ENCODE measurements at regions not wholly inside any gene's neighbourhood (a gene's known extent, or its start where the extent isn't known, plus 50 kb on each side); places are given as distances from the start of the nearest gene placed in this dataset.

DNA sequence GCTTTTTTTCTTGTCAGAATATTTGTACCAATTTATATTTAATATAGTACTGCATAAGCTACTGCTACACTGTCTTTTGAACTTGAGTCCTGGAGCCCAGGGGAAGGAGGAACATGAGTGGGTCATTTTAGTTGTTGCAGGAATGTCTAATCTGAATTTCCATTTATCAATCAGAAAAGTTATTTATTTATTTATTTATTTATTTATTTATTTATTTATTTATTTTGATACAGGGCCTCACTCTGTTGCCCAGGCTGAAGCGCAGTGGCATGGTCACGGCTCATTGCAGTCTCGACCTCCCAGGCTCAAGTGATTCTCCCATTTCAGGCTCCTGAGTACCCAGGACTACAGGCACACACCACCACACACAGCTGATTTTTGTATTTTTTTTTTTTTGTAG, 712.6 kb downstream of the NR2F1-AS1 start:
- no peak overlapping the region for H3K27ac ChIP-seq (ENCODE audit: low read depth, low read length)
- H3K4me3 ChIP-seq (ENCODE audit: low read depth, low read length), result no peak overlapping the region
- H3K27me3 ChIP-seq (ENCODE audit: insufficient read depth, low read length), result no peaks in the 10 kb centered on the region
- H3K4me1 ChIP-seq (ENCODE audit: control insufficient read depth, insufficient read depth, low read length, unreplicated experiment), result no peaks in the 10 kb centered on the region
- H3K36me3 ChIP-seq (ENCODE audit: insufficient read depth, low read length), result no peaks in the 10 kb centered on the region; the same call in 1 of the 2 replicates
- no peak overlapping the region for H2AFZ ChIP-seq (ENCODE audit: low read length, unreplicated experiment)
- no peaks in the 10 kb centered on the region for H3K79me2 ChIP-seq (ENCODE audit: control insufficient read depth, insufficient read depth, low read length, unreplicated experiment)

DNA sequence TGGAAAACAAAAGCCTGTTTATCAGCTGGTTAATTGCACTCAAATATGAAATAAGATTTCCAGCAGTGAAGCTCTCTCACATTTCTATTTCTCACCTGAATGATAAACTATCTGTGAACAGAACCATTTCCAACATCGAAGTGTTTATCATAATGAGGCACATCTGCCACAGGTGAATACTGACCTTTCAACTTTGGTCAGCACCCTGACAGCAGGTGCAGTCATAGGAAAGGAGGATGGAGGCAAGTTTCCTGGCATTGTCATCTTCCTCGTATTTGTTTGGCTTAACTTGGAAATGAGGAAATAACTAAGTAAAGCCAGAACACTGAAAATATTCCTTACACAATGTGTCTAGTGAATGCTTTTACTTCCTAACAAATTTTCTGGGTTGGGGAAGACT, 716.4 kb downstream of the NR2F1-AS1 start:
- Histone ChIP-seq H2AFZ (ENCODE audit: low read length, unreplicated experiment) (no peak overlapping the region), H3K4me3 (ENCODE audit: low read depth, low read length) (no peak overlapping the region), H3K36me3 (ENCODE audit: insufficient read depth, low read length) (no peaks in the 10 kb centered on the region), H3K4me1 (ENCODE audit: control insufficient read depth, insufficient read depth, low read length, unreplicated experiment) (no peaks in the 10 kb centered on the region), H3K27me3 (ENCODE audit: insufficient read depth, low read length) (no peaks in the 10 kb centered on the region), H3K27ac (ENCODE audit: low read depth, low read length) (no peak overlapping the region), H3K79me2 (ENCODE audit: control insufficient read depth, insufficient read depth, low read length, unreplicated experiment) (no peaks in the 10 kb centered on the region)

DNA sequence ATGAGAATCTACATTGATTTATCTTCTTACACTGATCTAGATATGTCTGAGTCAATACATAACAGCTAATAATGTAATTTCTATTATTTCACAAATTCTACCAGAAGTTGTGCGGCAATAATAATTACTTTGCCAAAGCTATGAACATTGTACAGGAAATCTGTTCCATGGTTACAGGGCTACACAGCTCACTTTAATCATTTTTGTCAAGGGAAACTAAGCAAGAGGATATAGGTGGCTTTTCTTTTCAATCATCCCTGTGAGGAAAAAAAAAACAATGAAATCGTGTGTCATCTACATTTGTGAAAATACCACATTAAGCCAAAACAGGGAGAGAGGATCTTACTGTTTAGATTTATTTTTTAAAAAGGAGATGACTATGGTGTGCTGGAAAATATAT, 717.4 kb downstream of the NR2F1-AS1 start:
- H3K79me2 ChIP-seq (ENCODE audit: control insufficient read depth, insufficient read depth, low read length, unreplicated experiment), result no peaks in the 10 kb centered on the region
- no peaks in the 10 kb centered on the region for H3K27me3 ChIP-seq (ENCODE audit: insufficient read depth, low read length)
- no peaks in the 10 kb centered on the region for H3K4me1 ChIP-seq (ENCODE audit: control insufficient read depth, insufficient read depth, low read length, unreplicated experiment)
- H3K27ac ChIP-seq (ENCODE audit: low read depth, low read length), result no peak overlapping the region
- no peaks in the 10 kb centered on the region for H3K36me3 ChIP-seq (ENCODE audit: insufficient read depth, low read length)
- H3K4me3 ChIP-seq (ENCODE audit: low read depth, low read length), result no peak overlapping the region
- H2AFZ ChIP-seq (ENCODE audit: low read length, unreplicated experiment), result no peak overlapping the region

DNA sequence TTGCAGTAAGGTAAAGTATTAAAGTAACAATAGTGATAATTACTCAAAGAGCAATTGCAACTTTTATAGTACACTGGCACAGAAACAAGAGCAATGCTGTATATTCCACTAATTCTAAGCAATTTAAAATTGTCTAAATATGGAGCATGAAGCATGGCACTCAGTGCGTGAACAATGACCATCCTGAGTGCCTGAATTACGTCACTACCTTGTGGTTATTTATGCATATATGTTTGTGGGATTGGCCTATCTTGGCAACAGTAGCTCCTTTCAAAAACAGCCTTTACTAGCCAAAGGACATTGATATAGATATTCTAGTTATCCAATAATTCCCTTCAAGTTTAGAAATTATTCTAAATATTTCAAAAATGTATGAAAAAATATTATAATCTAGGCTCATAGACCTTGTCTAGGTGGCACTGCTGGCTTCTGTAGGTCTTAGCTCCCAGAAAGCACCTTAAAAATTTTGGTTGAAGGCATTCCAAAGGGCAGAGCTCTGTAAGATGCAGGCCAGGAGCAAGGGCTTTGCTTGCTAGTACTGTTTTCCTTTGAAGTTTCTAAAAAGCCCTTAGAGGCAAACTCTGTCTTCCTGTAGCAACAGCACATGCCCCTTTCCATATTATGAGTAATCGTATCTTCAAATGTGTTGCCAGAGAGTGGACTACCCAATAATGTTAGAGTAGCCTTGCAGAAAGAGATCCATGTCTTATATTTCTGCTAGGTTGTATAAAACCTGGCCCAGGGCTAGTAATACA, 719.3 kb downstream of the NR2F1-AS1 start:
- no peaks in the 10 kb centered on the region for H3K36me3 ChIP-seq (ENCODE audit: insufficient read depth, low read length)
- H3K79me2 ChIP-seq (ENCODE audit: control insufficient read depth, insufficient read depth, low read length, unreplicated experiment), result no peaks in the 10 kb centered on the region
- H3K27me3 ChIP-seq (ENCODE audit: insufficient read depth, low read length), result no peaks in the 10 kb centered on the region
- no peak overlapping the region for H3K27ac ChIP-seq (ENCODE audit: low read depth, low read length)
- H2AFZ ChIP-seq (ENCODE audit: low read length, unreplicated experiment), result no peak overlapping the region
- no peaks in the 10 kb centered on the region for H3K4me1 ChIP-seq (ENCODE audit: control insufficient read depth, insufficient read depth, low read length, unreplicated experiment)
- no peak overlapping the region for H3K4me3 ChIP-seq (ENCODE audit: low read depth, low read length)

DNA sequence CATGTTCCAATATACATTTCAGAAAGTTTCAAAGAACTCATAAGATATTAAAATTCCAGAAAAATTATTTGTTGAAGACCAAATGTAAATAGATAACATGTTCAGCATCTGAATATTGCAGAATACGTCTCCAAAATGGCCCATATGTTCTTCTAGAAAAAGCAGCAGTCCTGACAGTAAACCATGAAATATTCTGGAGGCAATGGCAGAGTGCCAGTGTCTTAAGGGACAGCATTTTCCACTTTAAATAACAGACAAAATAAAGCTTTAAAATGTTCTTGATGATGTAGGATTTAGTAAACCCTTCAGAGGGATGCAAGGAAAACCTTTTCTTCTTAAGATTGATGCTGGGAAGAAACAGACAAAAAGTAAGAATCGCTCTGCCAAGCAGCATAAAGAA, 721.0 kb downstream of the NR2F1-AS1 start:
- Histone ChIP-seq H3K4me1 (ENCODE audit: control insufficient read depth, insufficient read depth, low read length, unreplicated experiment) (no peaks in the 10 kb centered on the region), H3K27me3 (ENCODE audit: insufficient read depth, low read length) (no peaks in the 10 kb centered on the region), H2AFZ (ENCODE audit: low read length, unreplicated experiment) (no peak overlapping the region), H3K27ac (ENCODE audit: low read depth, low read length) (no peak overlapping the region), H3K36me3 (ENCODE audit: insufficient read depth, low read length) (no peaks in the 10 kb centered on the region), H3K79me2 (ENCODE audit: control insufficient read depth, insufficient read depth, low read length, unreplicated experiment) (no peaks in the 10 kb centered on the region), H3K4me3 (ENCODE audit: low read depth, low read length) (no peak overlapping the region)

DNA sequence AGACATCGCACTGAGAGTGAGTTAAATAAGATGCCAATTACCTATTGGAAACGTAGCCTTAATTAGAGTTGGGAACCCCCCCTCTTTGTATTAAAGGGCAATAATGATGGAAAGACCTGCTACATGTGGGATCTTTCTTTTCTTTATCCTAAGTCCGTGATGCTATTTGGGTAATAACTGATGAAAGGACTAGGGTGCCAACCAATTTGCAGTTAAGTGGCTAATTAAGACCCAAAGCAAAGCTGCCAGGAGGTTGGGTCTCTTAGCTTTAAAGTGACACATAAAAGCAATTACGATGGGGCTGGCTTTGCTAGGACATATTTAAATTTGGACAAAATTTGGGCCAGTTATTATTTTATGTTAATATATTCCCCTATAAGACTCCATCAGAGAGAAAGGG, 728.8 kb downstream of the NR2F1-AS1 start:
- H3K36me3 ChIP-seq (ENCODE audit: insufficient read depth, low read length), result no peaks in the 10 kb centered on the region

DNA sequence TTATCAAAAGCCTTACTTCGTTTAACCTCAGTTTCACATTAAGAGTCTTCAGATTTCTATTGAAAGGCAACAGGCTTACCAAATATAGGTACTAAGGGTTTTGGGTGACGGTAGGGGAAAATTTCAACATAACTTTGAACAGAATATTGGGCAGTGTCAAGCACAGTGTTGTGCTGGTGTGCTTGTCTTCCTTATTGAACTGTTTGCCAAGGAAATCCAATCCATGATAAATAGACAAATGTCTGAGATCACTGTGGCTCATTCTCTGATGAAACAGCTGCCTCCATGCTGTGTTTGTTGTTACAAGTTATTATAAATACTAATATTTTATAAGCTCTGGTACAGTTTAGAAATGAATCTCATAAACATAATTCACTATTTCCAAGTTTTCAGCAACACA, 730.1 kb downstream of the NR2F1-AS1 start:
- H3K4me3 ChIP-seq (ENCODE audit: low read depth, low read length), result no peak overlapping the region
- H3K79me2 ChIP-seq (ENCODE audit: control insufficient read depth, insufficient read depth, low read length, unreplicated experiment), result no peaks in the 10 kb centered on the region
- H3K27me3 ChIP-seq (ENCODE audit: insufficient read depth, low read length), result no peaks in the 10 kb centered on the region
- H3K27ac ChIP-seq (ENCODE audit: low read depth, low read length), result no peak overlapping the region
- no peaks in the 10 kb centered on the region for H3K4me1 ChIP-seq (ENCODE audit: control insufficient read depth, insufficient read depth, low read length, unreplicated experiment)
- H2AFZ ChIP-seq (ENCODE audit: low read length, unreplicated experiment), result no peak overlapping the region
- H3K36me3 ChIP-seq (ENCODE audit: insufficient read depth, low read length), result no peaks in the 10 kb centered on the region

More for the DNA sequence above, 728.8 kb downstream of the NR2F1-AS1 start:
- Histone ChIP-seq H3K27ac (ENCODE audit: low read depth, low read length) (no peak overlapping the region), H3K79me2 (ENCODE audit: control insufficient read depth, insufficient read depth, low read length, unreplicated experiment) (no peaks in the 10 kb centered on the region), H3K27me3 (ENCODE audit: insufficient read depth, low read length) (no peaks in the 10 kb centered on the region), H2AFZ (ENCODE audit: low read length, unreplicated experiment) (no peak overlapping the region), H3K4me3 (ENCODE audit: low read depth, low read length) (no peak overlapping the region), H3K4me1 (ENCODE audit: control insufficient read depth, insufficient read depth, low read length, unreplicated experiment) (no peaks in the 10 kb centered on the region)

DNA sequence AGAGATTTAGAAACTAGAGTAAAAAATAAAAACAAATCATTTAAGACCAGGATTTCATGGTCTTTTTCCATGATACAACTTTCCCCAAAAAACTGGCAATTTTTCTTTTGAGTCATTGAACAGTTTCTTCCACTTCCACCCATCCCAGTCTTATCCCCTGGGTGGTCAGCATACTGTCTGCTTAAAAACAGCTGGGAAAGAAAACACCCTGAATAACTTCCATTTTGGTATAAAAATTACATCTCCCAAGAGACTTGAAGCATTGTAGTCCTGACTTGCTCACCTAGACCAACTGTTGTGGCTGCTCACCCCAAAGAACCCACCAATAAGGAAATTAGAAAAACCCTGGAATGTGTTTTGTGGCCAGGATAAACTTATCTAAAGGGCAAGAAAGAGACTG, 731.3 kb downstream of the NR2F1-AS1 start:
- Histone ChIP-seq H3K4me3 (ENCODE audit: low read depth, low read length) (no peak overlapping the region), H3K27ac (ENCODE audit: low read depth, low read length) (no peak overlapping the region), H2AFZ (ENCODE audit: low read length, unreplicated experiment) (no peak overlapping the region), H3K27me3 (ENCODE audit: insufficient read depth, low read length) (no peaks in the 10 kb centered on the region), H3K36me3 (ENCODE audit: insufficient read depth, low read length) (no peaks in the 10 kb centered on the region), H3K79me2 (ENCODE audit: control insufficient read depth, insufficient read depth, low read length, unreplicated experiment) (no peaks in the 10 kb centered on the region), H3K4me1 (ENCODE audit: control insufficient read depth, insufficient read depth, low read length, unreplicated experiment) (no peaks in the 10 kb centered on the region)

DNA sequence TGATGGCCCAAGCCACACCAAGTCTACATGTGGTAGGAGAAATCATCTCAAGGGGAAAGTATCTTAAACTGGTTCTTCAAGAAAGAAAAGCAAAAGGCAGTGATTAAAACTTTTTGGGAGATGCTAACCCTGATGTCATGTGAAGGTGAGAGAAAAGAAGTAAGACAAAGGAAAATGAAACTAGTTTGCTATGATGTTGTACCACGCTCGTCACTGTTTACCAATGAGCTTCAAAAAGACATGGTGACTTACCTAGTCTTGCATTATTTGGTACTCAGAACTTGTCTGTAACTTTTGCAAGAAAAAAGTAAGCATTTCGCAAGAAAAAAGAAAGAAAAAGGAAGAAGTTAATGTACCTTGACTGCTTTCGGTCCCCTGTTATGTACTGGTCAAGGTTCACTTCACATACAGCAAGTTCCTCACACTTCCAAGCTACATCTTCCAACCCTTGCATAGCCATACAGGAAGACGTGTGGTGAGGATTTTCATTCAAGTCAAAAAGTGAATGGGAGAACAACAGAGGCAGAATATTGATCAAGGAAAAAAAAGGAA, 739.3 kb downstream of the NR2F1-AS1 start:
- Histone ChIP-seq H3K27ac (ENCODE audit: low read depth, low read length) (no peak overlapping the region), H3K4me3 (ENCODE audit: low read depth, low read length) (no peak overlapping the region), H3K79me2 (ENCODE audit: control insufficient read depth, insufficient read depth, low read length, unreplicated experiment) (no peaks in the 10 kb centered on the region), H3K36me3 (ENCODE audit: insufficient read depth, low read length) (no peaks in the 10 kb centered on the region), H2AFZ (ENCODE audit: low read length, unreplicated experiment) (no peak overlapping the region), H3K27me3 (ENCODE audit: insufficient read depth, low read length) (no peaks in the 10 kb centered on the region), H3K4me1 (ENCODE audit: control insufficient read depth, insufficient read depth, low read length, unreplicated experiment) (peaks cover 18% of the 10 kb centered on the region)

DNA sequence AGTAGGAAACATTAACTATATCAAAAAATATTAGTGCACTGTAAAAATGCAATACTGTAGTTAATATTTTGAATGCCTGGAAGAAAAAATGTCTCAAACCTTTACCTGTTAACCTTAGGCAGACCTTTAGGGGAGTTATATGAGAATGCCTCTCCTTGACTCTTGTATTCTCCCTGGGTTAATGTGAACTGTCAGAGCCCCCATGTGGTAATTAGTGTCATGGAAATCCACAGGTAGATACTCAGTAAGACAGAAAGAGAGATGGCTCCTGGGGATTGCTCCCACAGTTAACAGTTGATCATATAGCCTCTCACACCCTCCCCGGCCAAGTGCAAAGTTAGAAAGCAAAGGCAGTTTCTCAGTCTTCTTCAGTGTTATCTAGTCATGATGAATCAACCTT, 742.8 kb downstream of the NR2F1-AS1 start:
- no peak overlapping the region; the same call in 1 of the 2 replicates for H3K27ac ChIP-seq (ENCODE audit: low read depth, low read length)
- no peaks in the 10 kb centered on the region for H3K27me3 ChIP-seq (ENCODE audit: insufficient read depth, low read length)
- peaks cover 27% of the 10 kb centered on the region for H3K4me1 ChIP-seq (ENCODE audit: control insufficient read depth, insufficient read depth, low read length, unreplicated experiment)
- no peak overlapping the region for H2AFZ ChIP-seq (ENCODE audit: low read length, unreplicated experiment)
- no peaks in the 10 kb centered on the region for H3K79me2 ChIP-seq (ENCODE audit: control insufficient read depth, insufficient read depth, low read length, unreplicated experiment)
- no peaks in the 10 kb centered on the region for H3K36me3 ChIP-seq (ENCODE audit: insufficient read depth, low read length)
- H3K4me3 ChIP-seq (ENCODE audit: low read depth, low read length), result no peak overlapping the region
